ENCODE measurements at regions not wholly inside any gene's neighbourhood (a gene's known extent, or its start where the extent isn't known, plus 50 kb on each side); places are given as distances from the start of the nearest gene placed in this dataset.

DNA sequence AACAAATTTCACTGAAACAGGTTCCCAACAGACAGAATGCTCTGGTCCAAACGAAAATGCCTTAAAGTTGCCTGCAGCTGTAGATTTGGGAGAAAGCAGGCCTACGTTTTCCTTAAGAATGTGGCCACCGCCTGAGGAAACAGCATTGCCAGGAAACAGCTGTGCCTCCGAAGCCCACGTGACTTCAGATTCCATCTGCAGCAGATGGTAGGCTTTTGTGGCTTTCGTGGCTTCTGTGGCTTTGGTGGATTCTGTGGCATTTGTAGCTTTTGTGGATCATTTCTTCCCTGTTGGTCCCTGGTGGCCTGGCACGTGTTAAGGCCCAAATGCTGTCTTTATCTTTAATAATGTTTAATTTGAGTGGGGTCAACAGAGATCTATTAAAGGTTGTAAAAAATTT, 222.9 kb downstream of the TTLL2 start:
- Mint-ChIP-seq H3K27me3 (no peaks in the 10 kb centered on the region), H3K4me3 (no peak overlapping the region), H3K27ac (no peak overlapping the region), H3K36me3 (ENCODE audit: low read depth) (no peaks in the 10 kb centered on the region), H3K9me3 (no peaks in the 10 kb centered on the region), H3K4me1 (ENCODE audit: low read depth) (no peaks in the 10 kb centered on the region)
- intact Hi-C loops (cut with micrococcal nuclease) = no loop called here

DNA sequence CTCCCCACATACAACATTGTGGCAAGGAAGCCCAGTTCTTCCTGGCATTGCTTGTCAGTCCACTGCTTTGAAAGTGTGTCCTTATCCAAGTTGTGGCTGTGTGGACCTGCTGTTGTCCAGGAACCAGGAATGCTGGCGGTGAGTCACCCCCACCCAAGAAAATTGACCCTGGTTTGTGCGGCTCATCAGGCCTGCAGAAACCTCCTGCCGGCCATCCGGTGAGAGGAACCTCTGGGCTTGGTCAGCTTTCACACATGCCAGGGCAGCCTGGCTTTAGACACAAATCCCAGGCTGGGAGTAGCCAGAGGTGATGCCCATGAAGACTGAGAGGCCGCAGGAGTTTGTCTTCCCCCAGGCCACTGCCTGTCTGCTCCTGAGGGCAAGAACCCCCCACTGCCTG, 223.6 kb downstream of the TTLL2 start:
- Mint-ChIP-seq H3K27me3 (no peaks in the 10 kb centered on the region), H3K4me1 (ENCODE audit: low read depth) (no peaks in the 10 kb centered on the region), H3K36me3 (ENCODE audit: low read depth) (no peaks in the 10 kb centered on the region), H3K4me3 (no peak overlapping the region), H3K9me3 (no peaks in the 10 kb centered on the region), H3K27ac (no peak overlapping the region)
- intact Hi-C loops (cut with micrococcal nuclease) = no loop called here

DNA sequence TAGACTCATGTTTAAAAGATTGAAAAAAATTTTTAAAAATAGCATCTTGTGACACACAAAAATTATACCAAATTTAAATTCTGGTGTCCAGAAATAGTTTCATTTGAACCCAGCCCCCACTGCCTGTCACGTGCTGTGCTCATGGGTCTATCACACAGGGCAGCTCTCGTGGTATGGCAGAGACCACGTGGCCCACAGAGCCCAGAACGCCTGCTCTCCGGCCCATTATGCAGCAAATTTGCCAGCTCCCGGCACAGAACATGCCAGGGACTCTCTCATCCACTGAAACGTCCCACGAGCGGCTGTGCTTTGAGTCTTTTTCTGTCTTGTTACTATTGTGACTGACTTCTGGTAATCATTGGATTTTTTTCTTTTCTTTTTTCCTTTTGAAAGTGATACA, 224.3 kb downstream of the TTLL2 start:
- H3K9me3 Mint-ChIP-seq = no peaks in the 10 kb centered on the region
- intact Hi-C loops (cut with micrococcal nuclease) = no loop called here
- H3K4me1 Mint-ChIP-seq (ENCODE audit: low read depth) = no peaks in the 10 kb centered on the region
- no peaks in the 10 kb centered on the region for H3K27me3 Mint-ChIP-seq
- H3K27ac Mint-ChIP-seq = no peak overlapping the region
- H3K36me3 Mint-ChIP-seq (ENCODE audit: low read depth) = no peaks in the 10 kb centered on the region
- H3K4me3 Mint-ChIP-seq = no peak overlapping the region

DNA sequence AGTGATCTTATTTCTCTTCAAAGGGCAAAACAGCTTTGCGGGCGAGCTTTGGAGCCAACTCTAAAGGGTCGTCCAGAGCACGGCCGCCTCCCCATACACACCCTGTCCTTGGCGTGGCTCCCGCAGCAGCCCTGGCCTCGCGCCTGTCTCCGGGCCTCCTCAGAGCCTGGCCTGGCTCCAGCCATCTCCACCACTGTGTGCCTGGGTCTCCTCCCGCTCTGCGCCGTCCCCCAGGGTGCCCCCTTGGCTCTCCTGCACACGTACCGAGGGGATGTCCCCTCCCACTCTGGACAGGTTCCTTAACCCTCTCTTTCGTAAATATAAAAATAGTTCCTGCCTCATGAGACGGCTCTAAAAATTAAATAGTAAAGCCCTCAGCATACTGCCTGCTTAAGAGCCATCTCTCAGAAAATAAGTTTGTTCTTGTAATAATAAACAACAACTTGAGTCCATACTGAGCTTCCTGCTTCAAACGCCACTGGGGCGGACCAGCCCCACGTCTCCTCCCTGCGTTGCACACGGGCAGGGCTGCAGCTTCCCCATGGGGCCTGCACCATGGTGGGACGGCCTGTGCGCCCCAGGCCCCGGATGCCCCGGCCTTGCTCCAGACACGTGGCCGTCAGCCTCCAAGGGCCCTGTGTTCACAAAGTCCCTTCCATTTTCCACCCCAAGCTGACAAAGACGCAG, 226.2 kb downstream of the TTLL2 start:
- H3K4me3 Mint-ChIP-seq = no peak overlapping the region
- H3K4me1 Mint-ChIP-seq (ENCODE audit: low read depth) = no peaks in the 10 kb centered on the region
- H3K27ac Mint-ChIP-seq = no peak overlapping the region
- peaks cover 3% of the 10 kb centered on the region for H3K9me3 Mint-ChIP-seq
- intact Hi-C loops (cut with micrococcal nuclease) = no loop called here
- no peaks in the 10 kb centered on the region for H3K27me3 Mint-ChIP-seq
- H3K36me3 Mint-ChIP-seq (ENCODE audit: low read depth) = no peaks in the 10 kb centered on the region

DNA sequence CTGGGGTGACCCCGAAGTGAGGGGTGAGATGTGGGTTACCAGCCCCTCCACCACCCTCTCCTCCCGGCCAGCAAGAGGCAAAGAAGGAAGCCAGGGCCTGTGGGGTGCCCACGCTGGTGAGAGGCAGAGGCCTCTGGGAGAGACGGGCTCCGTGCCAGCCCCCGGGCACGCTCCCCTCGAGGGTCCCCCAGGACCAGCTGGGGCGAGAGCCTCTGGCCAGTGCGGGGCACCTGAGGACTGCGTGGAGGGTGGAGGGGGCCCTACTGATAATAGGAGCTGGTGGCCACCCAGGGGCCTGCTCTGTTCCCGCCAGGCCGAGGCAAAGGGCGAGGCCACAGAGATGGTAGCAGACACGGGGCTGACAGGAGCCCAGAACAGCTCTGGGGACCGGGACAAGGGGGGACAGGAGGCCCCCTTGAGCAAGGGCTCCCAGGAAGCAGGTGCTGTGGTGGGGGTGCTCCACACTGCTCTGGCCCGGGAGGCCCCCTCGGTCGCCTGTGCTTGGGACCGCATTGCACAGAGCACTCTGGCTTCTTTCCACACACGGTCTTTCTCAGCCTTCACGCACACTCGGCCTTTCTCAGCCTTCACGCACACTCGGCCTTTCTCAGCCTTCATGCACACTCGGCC, 226.9 kb downstream of the TTLL2 start:
- Mint-ChIP-seq H3K27me3 (no peaks in the 10 kb centered on the region), H3K4me3 (no peak overlapping the region), H3K9me3 (peaks cover 6% of the 10 kb centered on the region), H3K4me1 (ENCODE audit: low read depth) (no peaks in the 10 kb centered on the region), H3K27ac (no peak overlapping the region), H3K36me3 (ENCODE audit: low read depth) (no peaks in the 10 kb centered on the region)
- intact Hi-C loops (cut with micrococcal nuclease) = no loop called here

DNA sequence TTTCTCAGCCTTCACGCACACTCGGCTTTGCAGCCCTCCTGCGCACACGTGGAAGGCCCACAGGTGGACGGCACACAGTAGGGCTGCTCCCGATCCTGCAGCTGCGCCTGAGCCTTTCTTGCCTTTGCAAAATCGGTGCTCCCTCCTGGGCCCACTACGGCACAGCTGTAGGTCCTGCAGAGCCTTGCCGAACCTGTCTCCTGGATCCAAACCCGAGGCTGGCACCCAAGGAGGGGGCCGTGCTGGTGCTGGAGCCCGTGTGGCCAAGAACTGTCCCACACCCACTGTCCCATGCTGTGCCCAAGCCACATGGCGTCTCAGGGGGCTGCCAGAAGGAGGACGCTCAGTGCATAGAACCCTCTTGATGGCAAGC, 227.4 kb downstream of the TTLL2 start:
- peaks cover 6% of the 10 kb centered on the region for H3K9me3 Mint-ChIP-seq
- H3K27ac Mint-ChIP-seq = no peak overlapping the region
- intact Hi-C loops (cut with micrococcal nuclease) = no loop called here
- H3K4me3 Mint-ChIP-seq = no peak overlapping the region
- H3K4me1 Mint-ChIP-seq (ENCODE audit: low read depth) = no peaks in the 10 kb centered on the region
- no peaks in the 10 kb centered on the region for H3K27me3 Mint-ChIP-seq
- no peaks in the 10 kb centered on the region for H3K36me3 Mint-ChIP-seq (ENCODE audit: low read depth)

DNA sequence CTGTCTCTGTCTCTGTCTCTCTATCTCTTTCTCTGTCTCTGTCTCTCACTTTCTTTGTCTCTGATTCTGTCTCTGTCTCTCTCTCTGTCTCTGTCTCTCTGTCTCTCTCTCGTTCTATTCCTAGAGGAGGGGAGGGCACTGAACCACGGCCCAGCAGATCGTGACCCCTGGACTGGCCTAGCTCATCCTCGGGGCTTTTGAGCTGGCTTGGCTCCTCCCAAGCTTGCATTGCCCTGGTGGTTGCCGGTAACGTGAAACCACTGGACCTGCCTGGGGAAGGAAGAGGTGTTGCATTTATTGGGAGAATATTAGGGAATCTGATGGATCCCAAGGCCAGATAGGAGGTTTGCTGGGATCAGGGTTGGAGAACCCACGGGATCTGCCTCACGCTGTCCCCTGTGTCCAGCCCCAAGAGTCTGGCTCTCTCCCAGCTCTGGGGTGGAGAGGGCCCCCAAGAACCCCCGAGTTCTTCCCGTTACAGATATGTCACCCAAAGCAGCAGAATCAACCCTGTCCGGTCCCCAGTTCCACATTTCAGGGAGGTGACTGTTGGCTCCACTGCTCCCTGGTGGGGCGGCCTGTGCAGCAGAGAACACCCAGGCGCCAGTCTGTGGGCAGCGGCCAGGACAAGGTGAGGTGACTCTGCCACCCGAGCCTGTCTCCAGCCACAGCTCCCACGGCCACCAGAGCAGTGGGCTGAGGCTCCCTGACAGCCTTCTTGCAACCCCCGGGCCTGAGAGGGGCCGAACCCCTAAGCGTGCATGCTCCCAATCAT, 228.3 kb downstream of the TTLL2 start:
- intact Hi-C loops (cut with micrococcal nuclease) = no loop called here
- Mint-ChIP-seq H3K27ac (no peak overlapping the region), H3K9me3 (peaks cover 6% of the 10 kb centered on the region), H3K36me3 (ENCODE audit: low read depth) (no peaks in the 10 kb centered on the region), H3K4me1 (ENCODE audit: low read depth) (no peaks in the 10 kb centered on the region), H3K27me3 (no peaks in the 10 kb centered on the region), H3K4me3 (no peak overlapping the region)

DNA sequence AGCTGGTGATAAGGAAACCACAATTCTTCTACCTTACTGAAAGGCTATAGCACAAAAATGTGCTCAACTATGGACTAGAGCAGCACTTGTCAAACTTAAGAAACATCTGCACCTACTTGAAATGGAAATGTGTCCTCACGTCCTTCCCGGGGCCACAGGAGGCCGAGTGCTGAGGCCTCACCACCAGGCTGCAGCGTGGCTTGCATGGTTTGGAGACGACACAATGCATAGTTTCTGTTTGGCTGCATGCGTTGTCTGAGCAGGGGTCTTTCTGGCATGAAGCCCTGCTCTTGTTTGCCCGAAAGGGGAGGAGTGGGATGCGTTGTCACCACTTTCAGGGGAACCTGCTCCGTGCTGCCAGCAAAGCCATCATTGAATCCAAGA, 228.8 kb downstream of the TTLL2 start:
- Mint-ChIP-seq H3K9me3 (peaks cover 6% of the 10 kb centered on the region), H3K4me1 (ENCODE audit: low read depth) (no peaks in the 10 kb centered on the region), H3K27me3 (no peaks in the 10 kb centered on the region), H3K36me3 (ENCODE audit: low read depth) (no peaks in the 10 kb centered on the region), H3K27ac (no peak overlapping the region), H3K4me3 (no peak overlapping the region)
- intact Hi-C loops (cut with micrococcal nuclease) = no loop called here

DNA sequence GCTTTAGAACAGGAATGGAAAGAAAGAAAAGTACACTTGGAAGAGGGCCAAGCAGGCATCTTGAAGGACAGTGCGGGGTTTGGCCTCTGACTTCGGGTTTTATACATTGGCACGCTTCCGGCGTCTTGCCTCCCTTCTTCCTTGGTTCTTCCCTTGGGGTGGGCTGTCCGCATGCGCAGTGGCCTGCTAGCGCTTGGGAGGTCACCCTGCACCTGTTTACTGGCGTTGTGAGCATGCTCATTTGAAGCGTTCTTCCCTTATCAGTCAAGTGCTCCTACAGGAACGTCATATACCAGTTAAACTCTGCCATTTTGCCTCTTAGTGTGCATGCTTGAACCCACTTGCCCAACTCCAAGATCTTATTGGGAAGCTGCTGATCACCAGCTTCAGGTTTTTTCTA, 230.0 kb downstream of the TTLL2 start:
- Mint-ChIP-seq H3K4me1 (ENCODE audit: low read depth) (no peaks in the 10 kb centered on the region), H3K27ac (no peak overlapping the region), H3K36me3 (ENCODE audit: low read depth) (no peaks in the 10 kb centered on the region), H3K9me3 (peaks cover 6% of the 10 kb centered on the region), H3K4me3 (no peak overlapping the region), H3K27me3 (no peaks in the 10 kb centered on the region)
- intact Hi-C loops (cut with micrococcal nuclease) = no loop called here

DNA sequence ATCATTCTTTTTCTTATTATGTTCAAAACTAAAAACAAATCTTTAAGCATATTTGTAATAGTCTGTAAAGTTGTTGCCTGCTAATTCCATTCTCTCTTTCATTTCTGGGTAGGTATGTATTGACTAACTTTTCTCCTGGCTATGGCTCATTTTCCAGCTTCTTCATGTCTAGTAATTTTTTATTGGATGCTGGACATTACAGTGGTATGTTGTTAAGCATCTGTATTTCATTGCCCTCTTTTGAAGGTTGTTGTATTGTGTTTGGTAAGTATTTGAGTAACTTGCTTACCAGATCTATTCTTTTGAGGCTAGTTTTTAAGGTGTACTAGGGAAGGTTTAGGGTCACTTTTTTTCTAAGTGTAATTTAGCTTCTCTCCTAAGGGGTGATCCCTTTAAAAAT, 230.9 kb downstream of the TTLL2 start:
- peaks cover 6% of the 10 kb centered on the region for H3K9me3 Mint-ChIP-seq
- intact Hi-C loops (cut with micrococcal nuclease) = no loop called here
- no peaks in the 10 kb centered on the region for H3K36me3 Mint-ChIP-seq (ENCODE audit: low read depth)
- H3K4me1 Mint-ChIP-seq (ENCODE audit: low read depth) = no peaks in the 10 kb centered on the region
- no peak overlapping the region for H3K4me3 Mint-ChIP-seq
- no peak overlapping the region for H3K27ac Mint-ChIP-seq
- no peaks in the 10 kb centered on the region for H3K27me3 Mint-ChIP-seq

DNA sequence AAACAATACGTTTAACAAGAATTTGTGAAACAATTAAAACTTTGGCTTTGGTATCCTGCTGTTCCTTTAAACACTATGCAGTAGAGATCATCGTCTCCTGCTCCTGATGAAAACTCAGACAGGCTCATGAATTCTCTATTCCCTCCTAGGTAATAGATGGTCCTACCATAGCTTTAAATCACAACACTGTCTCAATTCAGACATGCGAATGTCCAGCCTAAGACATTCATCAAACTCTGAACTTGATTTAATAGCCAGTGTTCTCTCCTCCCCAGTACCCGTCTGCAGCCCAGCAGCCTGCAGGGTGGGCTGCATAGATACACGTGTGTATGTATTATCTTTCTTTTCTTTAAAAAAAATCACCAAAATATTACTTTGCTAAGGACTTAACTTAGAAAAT, 232.8 kb downstream of the TTLL2 start:
- intact Hi-C loops (cut with micrococcal nuclease) = no loop called here
- Mint-ChIP-seq H3K9me3 (peaks cover 6% of the 10 kb centered on the region), H3K36me3 (ENCODE audit: low read depth) (no peaks in the 10 kb centered on the region), H3K4me3 (no peak overlapping the region), H3K4me1 (ENCODE audit: low read depth) (no peaks in the 10 kb centered on the region), H3K27me3 (no peaks in the 10 kb centered on the region), H3K27ac (no peak overlapping the region)

DNA sequence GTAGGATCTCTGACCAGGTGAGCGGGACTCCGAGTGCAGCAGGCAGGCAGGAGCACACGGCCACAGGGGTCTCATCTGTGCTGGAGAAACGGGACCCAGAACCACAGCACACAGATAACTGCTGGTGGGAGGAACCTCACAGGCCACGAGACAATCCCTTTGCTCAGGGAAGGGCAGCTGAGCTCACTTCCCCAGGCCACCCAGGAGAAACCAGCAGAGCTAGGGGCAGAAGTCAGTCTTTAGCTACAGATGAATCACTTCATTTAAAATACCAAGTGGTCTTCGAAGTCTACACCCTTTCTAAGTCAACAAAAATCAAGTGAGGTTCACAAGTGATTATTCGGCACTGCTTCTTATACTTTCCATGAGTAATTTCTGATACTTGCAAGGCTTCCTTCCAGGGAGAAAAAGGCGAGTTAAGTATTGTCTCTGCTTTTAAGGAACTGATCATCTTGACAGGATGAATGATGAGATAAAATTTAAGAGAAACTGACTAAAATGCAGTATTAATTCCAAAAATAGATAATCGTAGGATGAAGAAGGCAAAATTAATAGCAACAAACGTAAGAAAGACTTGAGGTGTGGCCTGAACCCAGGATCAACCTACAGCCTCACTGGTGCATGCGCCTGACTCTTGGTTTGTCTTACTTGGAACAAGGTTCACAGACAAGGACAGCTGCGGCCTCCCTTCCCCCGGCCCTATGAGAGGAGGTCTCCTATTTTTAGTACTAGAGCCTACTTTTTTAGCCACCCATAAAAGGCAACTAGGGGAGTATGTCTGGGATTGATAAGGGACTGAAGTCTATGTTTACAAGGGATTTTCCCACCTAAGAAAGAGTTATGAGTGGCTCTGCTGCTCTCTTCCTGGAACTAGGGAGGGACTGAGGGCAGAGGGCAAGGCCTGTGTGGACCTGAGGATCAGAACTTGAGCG, 233.6 kb downstream of the TTLL2 start:
- Mint-ChIP-seq H3K9me3 (peaks cover 6% of the 10 kb centered on the region), H3K27ac (no peak overlapping the region), H3K4me1 (ENCODE audit: low read depth) (no peaks in the 10 kb centered on the region), H3K27me3 (no peaks in the 10 kb centered on the region), H3K36me3 (ENCODE audit: low read depth) (no peaks in the 10 kb centered on the region), H3K4me3 (no peak overlapping the region)
- intact Hi-C loops (cut with micrococcal nuclease) = no loop called here

DNA sequence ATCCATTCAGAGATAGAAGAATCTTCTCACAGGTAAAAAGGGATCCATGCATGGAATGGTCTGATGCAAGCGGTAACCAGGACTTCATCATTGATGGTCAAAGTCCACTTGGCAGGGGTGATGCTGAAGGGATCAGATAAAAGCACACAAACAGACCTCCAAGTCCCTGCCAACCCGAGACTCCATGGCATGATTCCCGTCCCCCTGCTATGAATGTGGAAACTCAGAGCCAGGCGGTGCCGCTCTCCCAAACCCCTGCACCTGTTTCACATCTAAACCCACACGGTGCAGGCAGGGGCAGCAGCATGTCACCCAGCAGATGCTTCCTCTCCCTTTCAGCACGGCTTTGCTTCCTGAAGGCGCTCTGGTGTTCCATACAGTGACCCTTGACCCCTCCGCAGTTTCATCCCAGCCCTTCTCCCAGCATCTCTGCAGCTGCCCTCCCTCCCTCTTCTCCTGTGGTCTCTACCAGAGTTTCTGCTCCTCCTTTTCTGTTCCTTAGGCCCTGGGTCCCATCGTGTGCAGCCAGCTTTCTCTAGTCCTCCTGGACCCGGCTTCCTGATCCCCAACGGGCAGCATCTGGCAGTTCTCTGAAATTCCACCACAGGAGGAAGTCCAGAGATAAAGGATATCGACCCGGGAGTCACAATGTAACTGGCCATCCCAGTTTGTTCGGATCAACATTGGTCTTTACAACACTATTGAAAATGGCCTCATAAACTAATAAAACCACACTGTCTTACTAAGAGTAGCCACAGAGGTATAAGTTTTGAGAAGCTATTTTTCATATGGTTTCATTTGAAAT, 235.0 kb downstream of the TTLL2 start:
- intact Hi-C loops (cut with micrococcal nuclease) = no loop called here
- Mint-ChIP-seq H3K36me3 (ENCODE audit: low read depth) (no peaks in the 10 kb centered on the region), H3K4me1 (ENCODE audit: low read depth) (no peaks in the 10 kb centered on the region), H3K4me3 (no peak overlapping the region), H3K27ac (no peak overlapping the region), H3K27me3 (no peaks in the 10 kb centered on the region), H3K9me3 (peaks cover 6% of the 10 kb centered on the region)
